Inferior parietal cortex (tissue), 1 donor: ENCODE measurements at regions not wholly inside any gene's neighbourhood (a gene's known extent, or its start where the extent isn't known, plus 50 kb on each side); places are given as distances from the start of the nearest gene placed in this dataset.
A peak's percentile ranks its signal among the peaks of the same experiment; 100 is the strongest.

Experiments
- DNase-seq: peaks from one replicate; pipeline ENCODE4 v3.0.0-alpha.2; 2016; ENCODE audit errors: extremely low spot score

- no peak for DNase-seq
Measured at GRCh38 chr16:85291302-85292148, 179.3 kb upstream of the CIBAR2 start.

- no peak for DNase-seq
Measured at GRCh38 chr16:85293458-85293857, 181.2 kb upstream of the CIBAR2 start.

GRCh38 chr16:85293904-85294642 lies 181.8 kb upstream of the CIBAR2 start:
- DNase-seq, result no peak

GRCh38 chr16:85294810-85295508 lies 182.7 kb upstream of the CIBAR2 start:
- DNase-seq, result no peak

GRCh38 chr16:85296859-85297660 lies 184.8 kb upstream of the CIBAR2 start:
- DNase-seq, result peak; percentile 66

GRCh38 chr16:85297881-85298280 lies 185.6 kb upstream of the CIBAR2 start:
- no peak for DNase-seq

- DNase-seq, result no peak
Measured at GRCh38 chr16:85300406-85300968, 188.2 kb upstream of the CIBAR2 start.

GRCh38 chr16:85301231-85301630 lies 189.0 kb upstream of the CIBAR2 start:
- DNase-seq, result no peak

GRCh38 chr16:85302018-85302847 lies 190.0 kb upstream of the CIBAR2 start:
- no peak for DNase-seq

GRCh38 chr16:85302848-85303353 lies 190.6 kb upstream of the CIBAR2 start:
- no peak for DNase-seq

GRCh38 chr16:85303354-85303883 lies 191.1 kb upstream of the CIBAR2 start:
- no peak for DNase-seq

GRCh38 chr16:85304337-85304736 lies 192.1 kb upstream of the CIBAR2 start:
- DNase-seq, result no peak

GRCh38 chr16:85306071-85306792 lies 194.0 kb upstream of the CIBAR2 start:
- peak; percentile 59 for DNase-seq

GRCh38 chr16:85306793-85307551 lies 194.7 kb upstream of the CIBAR2 start:
- DNase-seq, result no peak

- DNase-seq, result no peak
Measured at GRCh38 chr16:85307552-85308364, 195.5 kb upstream of the CIBAR2 start.

- no peak for DNase-seq
Measured at GRCh38 chr16:85308611-85309540, 196.6 kb upstream of the CIBAR2 start.
